ENCODE measurements at regions not wholly inside any gene's neighbourhood (a gene's known extent, or its start where the extent isn't known, plus 50 kb on each side); places are given as distances from the start of the nearest gene placed in this dataset.

DNA sequence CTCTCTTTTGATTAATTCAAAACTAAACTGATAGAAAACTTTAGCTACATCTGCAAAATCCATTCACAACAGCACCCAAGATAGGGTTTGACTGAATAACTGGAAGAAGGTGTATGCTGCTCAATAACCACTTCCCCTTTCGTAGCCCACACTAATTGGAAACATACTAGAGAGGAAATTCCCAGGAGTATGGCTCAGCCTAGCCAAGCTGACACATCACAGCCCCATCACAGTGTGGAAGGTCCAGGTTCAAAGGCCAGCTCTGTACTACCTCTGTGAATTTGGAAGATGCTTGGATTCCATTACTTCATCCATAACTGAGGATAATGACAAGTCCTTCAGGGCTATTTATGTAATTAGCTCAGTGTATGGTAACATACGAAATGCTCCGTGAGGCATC, 185.4 kb downstream of the FBXO15 start:
- DNase-seq (ENCODE audit: low read depth) = no peak

GRCh38 chr18:73961804-73962203, 185.8 kb downstream of the FBXO15 start:
- no peak for DNase-seq (ENCODE audit: low read depth)

DNA sequence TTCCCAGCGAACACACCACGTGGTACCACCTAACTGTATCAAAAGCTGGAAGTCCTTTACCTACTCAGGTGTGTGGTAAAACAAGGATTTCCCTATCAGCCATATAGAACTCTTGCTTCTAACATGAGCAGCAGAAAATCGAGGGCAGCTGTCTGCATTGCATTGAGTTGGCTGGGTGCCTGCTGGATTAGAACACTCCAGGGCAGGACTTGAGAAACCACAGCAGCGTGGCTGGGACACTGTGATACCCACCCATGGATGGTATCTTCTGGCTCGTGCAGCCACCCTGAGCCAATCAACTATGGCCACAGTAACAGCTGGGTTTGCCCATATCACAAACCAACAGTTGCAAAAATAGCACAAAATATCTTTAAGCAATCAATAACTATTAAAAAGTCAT, 188.3 kb downstream of the FBXO15 start:
- DNase-seq (ENCODE audit: low read depth) = no peak

DNA sequence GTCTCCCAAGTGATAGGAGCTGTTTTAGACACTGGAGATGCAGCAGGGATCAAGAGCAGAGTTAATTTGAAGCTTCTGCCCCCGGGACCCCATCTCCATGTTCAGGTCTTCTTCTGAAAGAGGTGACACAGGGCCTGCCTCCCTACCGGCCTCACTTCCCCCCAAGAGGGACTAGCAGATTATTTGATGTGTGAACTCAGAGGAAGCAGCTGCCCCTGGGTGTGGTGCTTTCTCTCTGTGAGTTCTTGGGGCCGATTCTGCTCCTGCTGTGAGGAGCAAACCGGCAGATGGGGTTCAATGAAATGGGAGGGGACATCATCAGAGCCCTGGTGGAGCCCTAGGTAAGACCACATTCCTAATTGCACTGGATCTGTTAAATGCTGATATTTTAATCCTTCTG, 193.4 kb downstream of the FBXO15 start:
- DNase-seq (ENCODE audit: low read depth) = no peak

- DNase-seq (ENCODE audit: low read depth) = no peak
Measured at GRCh38 chr18:73952296-73952946, 195.2 kb downstream of the FBXO15 start.

DNA sequence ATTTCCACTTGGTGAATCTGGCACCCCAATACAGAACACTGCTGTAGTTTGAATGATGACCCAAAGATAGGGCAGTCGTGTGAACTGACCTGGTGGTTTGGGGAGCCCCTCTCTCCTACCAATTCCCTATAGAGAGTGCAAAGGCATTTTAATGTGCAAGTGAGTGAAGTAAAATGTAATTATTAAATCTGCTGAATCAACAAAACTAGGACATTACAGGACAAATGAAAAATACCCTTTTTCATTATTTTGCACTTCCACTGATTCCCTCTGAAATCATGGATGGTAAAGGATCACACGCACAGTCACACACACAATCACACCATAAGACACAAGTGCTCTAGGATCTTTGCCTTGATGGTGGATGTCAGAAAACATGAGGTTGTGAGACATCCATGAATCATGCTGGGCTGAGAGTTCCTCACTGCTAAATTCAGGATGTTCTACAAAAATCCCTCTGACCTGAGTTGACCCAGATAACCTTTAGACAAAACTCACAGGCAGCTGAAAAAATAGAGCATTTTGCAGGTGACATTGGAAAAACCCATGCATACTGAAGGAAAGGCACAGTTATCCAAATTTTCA, 197.4 kb downstream of the FBXO15 start:
- no peak for DNase-seq (ENCODE audit: low read depth)

- DNase-seq (ENCODE audit: low read depth) = no peak
Measured at GRCh38 chr18:73948497-73948896, 199.1 kb downstream of the FBXO15 start.

GRCh38 chr18:73948084-73948483, 199.6 kb downstream of the FBXO15 start:
- DNase-seq (ENCODE audit: low read depth) = no peak

- DNase-seq (ENCODE audit: low read depth) = no peak
Measured at GRCh38 chr18:73947180-73947921, 200.3 kb downstream of the FBXO15 start.

- no peak for DNase-seq (ENCODE audit: low read depth)
Measured at GRCh38 chr18:73945130-73945792, 202.4 kb downstream of the FBXO15 start.

DNA sequence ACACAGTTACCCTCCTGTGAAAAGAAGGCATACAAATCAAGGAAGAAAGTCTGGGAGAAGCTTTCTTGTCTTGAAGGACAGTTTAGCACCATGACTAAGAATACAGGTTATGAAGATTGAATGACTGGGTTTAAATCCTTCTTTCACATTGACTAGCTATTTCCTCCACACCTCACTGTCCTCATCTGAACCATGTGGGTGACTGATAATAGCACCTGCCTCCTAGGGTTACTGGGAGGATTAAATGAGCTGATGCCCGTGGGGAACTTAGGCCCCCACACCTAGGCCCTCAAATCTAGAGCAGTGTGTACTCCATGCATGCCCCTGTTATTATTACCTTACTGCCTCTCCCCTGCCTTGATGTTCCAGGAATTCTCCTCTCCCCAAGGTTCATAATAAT, 202.9 kb downstream of the FBXO15 start:
- DNase-seq (ENCODE audit: low read depth) = no peak

DNA sequence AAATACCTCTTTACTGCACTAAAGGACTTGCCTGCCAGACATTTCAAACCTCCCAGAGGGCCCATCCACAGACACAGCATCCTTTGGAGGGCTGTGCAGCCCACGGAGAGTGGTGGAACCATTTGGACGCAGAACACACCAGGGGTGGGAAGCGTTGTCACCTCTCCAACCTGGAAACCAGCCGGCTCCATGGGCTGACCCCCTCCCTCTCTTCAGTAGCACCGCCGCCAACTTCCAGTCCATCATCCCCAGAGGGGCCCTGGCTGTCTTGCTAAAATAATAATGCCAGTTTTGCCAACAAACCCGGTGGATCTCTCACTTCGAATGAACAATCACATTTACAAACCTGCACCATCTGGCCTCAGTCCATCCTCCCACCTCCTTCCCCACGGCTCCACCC, 203.9 kb downstream of the FBXO15 start:
- DNase-seq (ENCODE audit: low read depth) = no peak

GRCh38 chr18:73942956-73943355, 204.7 kb downstream of the FBXO15 start:
- no peak for DNase-seq (ENCODE audit: low read depth)

GRCh38 chr18:73942081-73942625, 205.5 kb downstream of the FBXO15 start:
- DNase-seq (ENCODE audit: low read depth) = no peak

- DNase-seq (ENCODE audit: low read depth) = no peak
Measured at GRCh38 chr18:73940721-73941120, 206.9 kb downstream of the FBXO15 start.

- DNase-seq (ENCODE audit: low read depth) = no peak
Measured at GRCh38 chr18:73939391-73939790, 208.2 kb downstream of the FBXO15 start.

DNA sequence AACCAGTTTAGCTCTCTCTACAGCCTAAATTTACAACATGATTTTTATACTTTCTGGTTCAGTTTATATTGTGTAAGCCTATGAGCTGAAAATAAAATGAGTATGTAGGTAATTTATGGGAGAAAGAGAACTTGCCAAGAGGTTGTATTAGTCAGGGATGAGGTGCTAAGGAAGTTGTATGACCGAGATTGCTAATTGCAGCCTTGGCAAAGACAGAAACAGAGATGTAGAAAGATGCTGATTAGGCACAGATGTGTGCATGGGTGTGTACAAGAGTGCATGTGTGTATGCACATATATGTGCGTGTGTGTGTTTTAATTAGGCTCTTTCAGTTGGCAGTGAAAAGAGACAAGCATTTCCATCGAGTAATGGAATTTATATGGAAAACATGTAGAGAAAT, 213.9 kb downstream of the FBXO15 start:
- no peak for DNase-seq (ENCODE audit: low read depth)

DNA sequence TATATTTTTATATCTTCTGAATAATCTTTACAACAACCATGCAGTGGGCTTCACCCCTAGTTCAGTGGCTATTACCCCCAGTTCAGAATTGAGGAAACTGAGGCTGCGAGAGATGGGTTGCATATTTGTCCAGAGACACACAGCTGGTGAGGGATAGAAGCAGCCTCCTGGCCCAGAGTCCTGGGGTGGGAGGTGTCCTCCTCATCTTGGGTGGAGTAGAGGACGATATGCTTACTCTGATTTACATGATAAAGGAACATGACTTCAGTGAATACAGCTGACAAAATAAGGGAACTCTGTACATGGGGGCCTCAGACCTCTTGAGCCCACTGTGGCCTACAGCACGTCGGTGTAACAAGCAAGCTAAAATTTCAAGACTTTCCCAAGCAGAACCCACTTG, 214.7 kb downstream of the FBXO15 start:
- DNase-seq (ENCODE audit: low read depth) = no peak

DNA sequence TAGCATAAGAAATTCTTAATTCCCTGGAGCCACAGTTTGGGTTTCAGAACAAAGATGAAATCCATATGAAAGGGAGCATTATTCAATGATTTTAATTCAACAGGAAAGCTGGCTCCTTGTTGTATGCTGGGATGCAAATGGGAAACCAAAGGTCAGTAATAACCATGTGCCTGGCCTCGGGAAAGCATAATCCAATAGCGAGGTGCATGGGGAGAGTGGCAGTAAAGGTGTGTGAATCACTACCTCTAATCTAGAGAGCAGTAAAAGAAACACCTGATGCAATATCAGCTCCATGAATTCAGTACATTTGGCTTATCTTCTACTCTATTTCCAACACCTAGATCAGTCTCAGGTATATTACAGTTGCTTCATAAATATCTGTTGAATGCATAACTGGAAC, 220.1 kb downstream of the FBXO15 start:
- DNase-seq (ENCODE audit: low read depth) = no peak

DNA sequence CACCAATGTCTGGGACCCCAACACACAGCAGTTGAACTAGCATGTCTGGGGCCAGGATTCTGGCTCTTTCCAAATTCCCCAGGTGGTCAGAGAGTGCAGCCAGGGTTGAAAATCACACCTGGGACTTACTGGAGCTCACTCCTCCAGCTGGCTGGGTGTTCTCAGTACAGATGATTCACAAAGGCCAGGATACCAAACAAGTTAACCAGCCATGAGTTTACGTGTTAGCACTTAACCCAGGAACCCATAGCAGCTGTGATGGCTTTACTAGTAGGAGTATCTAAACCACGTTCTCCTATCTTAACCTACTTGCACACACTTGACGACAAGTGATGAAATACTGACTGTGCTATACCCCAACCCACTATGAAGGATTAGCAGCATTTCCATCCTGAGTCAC, 222.8 kb downstream of the FBXO15 start:
- DNase-seq (ENCODE audit: low read depth) = no peak

DNA sequence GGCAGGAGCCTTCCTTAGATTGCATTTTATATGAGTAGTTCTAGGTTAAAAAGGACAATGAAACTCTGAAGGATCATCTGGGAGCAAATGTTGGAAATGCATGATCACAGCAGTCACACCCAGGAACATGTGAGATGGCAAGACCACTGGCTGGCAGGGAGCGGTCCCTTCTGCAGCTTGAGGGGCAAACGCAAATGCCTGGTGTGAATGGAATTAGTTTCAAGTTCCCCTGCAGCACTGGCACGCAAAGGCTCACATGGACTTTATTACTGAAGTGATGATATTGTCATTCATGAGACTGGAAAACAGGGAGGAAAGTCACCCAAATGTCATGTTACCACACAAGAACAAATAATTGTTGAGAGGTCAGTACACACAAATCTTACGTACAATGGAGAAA, 223.3 kb downstream of the FBXO15 start:
- DNase-seq (ENCODE audit: low read depth) = no peak

- no peak for DNase-seq (ENCODE audit: low read depth)
Measured at GRCh38 chr18:73923866-73924265, 223.8 kb downstream of the FBXO15 start.

DNA sequence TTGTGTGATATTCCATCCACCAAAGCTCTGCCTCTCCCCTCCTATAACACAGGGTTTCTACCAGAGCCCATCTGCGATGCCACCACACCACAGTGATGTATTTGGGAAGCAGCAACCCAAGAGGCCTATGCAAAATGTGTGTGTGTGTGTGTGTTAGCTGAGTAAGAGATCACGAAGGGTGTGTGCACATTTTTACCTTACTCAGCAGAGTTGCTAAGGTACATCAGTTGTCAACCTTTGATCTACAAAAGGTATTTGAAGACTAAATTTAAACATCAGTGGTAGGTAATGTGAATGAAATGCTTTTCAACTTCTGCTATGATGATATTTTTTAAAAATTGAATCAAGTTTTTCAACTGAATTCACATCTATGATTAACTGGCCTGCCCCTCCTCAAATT, 227.6 kb downstream of the FBXO15 start:
- DNase-seq (ENCODE audit: low read depth) = no peak

Measured in stromal cell of bone marrow (primary cell).